ENCODE measurements at regions not wholly inside any gene's neighbourhood (a gene's known extent, or its start where the extent isn't known, plus 50 kb on each side); places are given as distances from the start of the nearest gene placed in this dataset. TPM values are rescaled to one million over a fixed set of nuclear protein-coding genes. Genes with fewer than 3 reads are reported as not detected.

Small RNAs in the stretch of these regions (small RNA-seq; reads per million reads assigned to genes)
- gene AC007450.3 = not detected
- not detected for gene HIGD1AP8
- not detected for gene RNU7-60P
